OCI-LY7 (cell line): ENCODE measurements at regions not wholly inside any gene's neighbourhood (a gene's known extent, or its start where the extent isn't known, plus 50 kb on each side); places are given as distances from the start of the nearest gene placed in this dataset.

Experiments used
- BruUV-seq: library from RNA; stranded (reverse); fragments of 400-500 nt; replicated peaks from 2 replicates; lab custom pipeline; 2021; lab: Mats Ljungman, UMichigan
- CTCF ChIA-PET: fragments of 300-600 bp; sonication (Branson Sonifier 250); formaldehyde crosslinking; loops from one replicate; lab custom pipeline; 2022; ENCODE audit warnings: antibody characterized with exemption; ENCODE audit not compliant: unreplicated experiment; lab: Charles Lee
- POLR2A ChIA-PET: fragments of 300-600 bp; sonication (Branson Sonifier 250); formaldehyde crosslinking; loops from one replicate; lab custom pipeline; 2022; ENCODE audit warnings: antibody characterized with exemption; lab: Charles Lee
- DNase-seq: peaks from one replicate; pipeline ENCODE4 v3.0.0-alpha.2; 2015; ENCODE audit warnings: low spot score
- H2AFZ ChIP-seq: fragments of 200-600 bp; sonication (generic), shearing (Covaris generic); 2 replicates; pipeline ENCODE4 v1.6.1; 2014; ENCODE audit warnings: mild to moderate bottlenecking, antibody characterized with exemption, low read length, moderate library complexity
- H3K27ac ChIP-seq: fragments of 200-600 bp; sonication (generic); 2 replicates; pipeline ENCODE4 v1.5.1; 2014; ENCODE audit warnings: mixed run types, low read depth, mild to moderate bottlenecking, moderate library complexity, low read length, inconsistent platforms; ENCODE audit not compliant: poor library complexity, severe bottlenecking
- H3K36me3 ChIP-seq: fragments of 200-600 bp; sonication (generic); 2 replicates; pipeline ENCODE4 v1.6.1; 2014; ENCODE audit warnings: mild to moderate bottlenecking, antibody characterized with exemption, low read length, moderate library complexity, mixed read lengths; ENCODE audit not compliant: insufficient read depth
- H3K4me1 ChIP-seq: fragments of 200-600 bp; sonication (generic); 2 replicates; pipeline ENCODE4 v1.5.1; 2014; ENCODE audit warnings: mild to moderate bottlenecking, low read length; ENCODE audit not compliant: insufficient read depth, poor library complexity, severe bottlenecking
- H3K4me2 ChIP-seq: fragments of 200-600 bp; sonication (generic); 2 replicates; pipeline ENCODE4 v1.6.1; 2014; ENCODE audit warnings: mild to moderate bottlenecking, low read length
- H3K4me3 ChIP-seq: fragments of 200-600 bp; sonication (generic); 2 replicates; pipeline ENCODE4 v1.5.1; 2014; ENCODE audit warnings: mild to moderate bottlenecking, low read depth, low read length; ENCODE audit not compliant: poor library complexity, severe bottlenecking
- H3K79me2 ChIP-seq: fragments of 200-600 bp; sonication (generic); 2 replicates; pipeline ENCODE4 v1.6.1; 2016; ENCODE audit warnings: low read depth, mild to moderate bottlenecking, low read length, moderate library complexity, mixed read lengths; ENCODE audit not compliant: insufficient read depth
- H3K9me2 ChIP-seq: fragments of 200-600 bp; sonication (generic); 2 replicates; pipeline ENCODE4 v1.6.1; 2016; ENCODE audit warnings: mild to moderate bottlenecking, low read length, mixed read lengths; ENCODE audit not compliant: insufficient read depth
- H3K9me3 ChIP-seq: fragments of 200-600 bp; sonication (generic); 2 replicates; pipeline ENCODE4 v1.6.1; 2014; ENCODE audit warnings: mild to moderate bottlenecking, mixed run types, low read length, mixed read lengths
- H4K20me1 ChIP-seq: fragments of 200-600 bp; sonication (generic); 2 replicates; pipeline ENCODE4 v1.6.1; 2014; ENCODE audit warnings: mild to moderate bottlenecking, antibody characterized with exemption, low read length, moderate library complexity, mixed read lengths; ENCODE audit not compliant: insufficient read depth
- EZH2phosphoT487 ChIP-seq: fragments of 200-600 bp; sonication (generic); IDR thresholded peaks from 2 replicates; pipeline ENCODE4 v1.6.1; 2018; ENCODE audit warnings: low read depth, borderline replicate concordance, mild to moderate bottlenecking, mixed run types, antibody characterized with exemption, low read length, moderate library complexity, mixed read lengths
- intact Hi-C: fragments of 100-400 bp; cut with micrococcal nuclease; formaldehyde crosslinking; loops from one replicate; pipeline ENCODE4 v1.10.0; 2022; ENCODE audit not compliant: unreplicated experiment
- TF ChIP-seq, protein P1 (sequence below): fragments of 200-600 bp; sonication (generic); conservative IDR thresholded peaks from 2 replicates; pipeline ENCODE4 v1.5.1; 2014; ENCODE audit warnings: mild to moderate bottlenecking, antibody characterized with exemption, low read length, moderate library complexity, mixed read lengths

DNA sequence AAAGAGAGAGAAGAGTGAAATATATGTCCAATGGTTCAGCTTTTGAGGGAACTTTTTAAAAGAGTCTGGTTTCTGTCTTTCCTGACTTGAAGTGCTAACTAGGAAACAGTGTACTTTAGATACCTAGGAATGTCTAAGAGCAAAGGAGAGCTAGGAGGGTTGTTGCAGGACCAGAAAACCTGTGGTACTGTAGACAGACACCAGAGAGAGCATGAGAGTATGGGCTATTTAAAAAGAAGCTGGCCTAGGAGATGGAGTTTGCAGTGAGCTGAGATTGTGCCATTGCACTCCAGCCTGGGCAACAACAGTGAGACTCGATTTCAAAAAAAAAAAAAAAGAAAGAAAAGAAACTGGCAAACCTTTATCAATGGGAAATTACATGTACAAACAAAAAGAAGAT is 223.9 kb downstream of the FAT4 start:
- Histone ChIP-seq H3K79me2 (no peaks in the 10 kb centered on the region), H3K4me3 (no peak overlapping the region), H3K27ac (no peak overlapping the region), H3K9me3 (no peaks in the 10 kb centered on the region), H3K4me1 (no peaks in the 10 kb centered on the region), H3K36me3 (no peaks in the 10 kb centered on the region), H3K9me2 (no peaks in the 10 kb centered on the region; the same call in 1 of the 2 replicates), H2AFZ (no peak overlapping the region), H4K20me1 (no peaks in the 10 kb centered on the region), H3K4me2 (no peak overlapping the region)
- no TSS peak for BruUV-seq
- ChIA-PET POLR2A (no interaction called here), CTCF (no interaction called here)
- DNase-seq = no peak
- intact Hi-C loops = no loop called here
- TF ChIP-seq EZH2phosphoT487 = no peak
- TF ChIP-seq, protein P1, sequence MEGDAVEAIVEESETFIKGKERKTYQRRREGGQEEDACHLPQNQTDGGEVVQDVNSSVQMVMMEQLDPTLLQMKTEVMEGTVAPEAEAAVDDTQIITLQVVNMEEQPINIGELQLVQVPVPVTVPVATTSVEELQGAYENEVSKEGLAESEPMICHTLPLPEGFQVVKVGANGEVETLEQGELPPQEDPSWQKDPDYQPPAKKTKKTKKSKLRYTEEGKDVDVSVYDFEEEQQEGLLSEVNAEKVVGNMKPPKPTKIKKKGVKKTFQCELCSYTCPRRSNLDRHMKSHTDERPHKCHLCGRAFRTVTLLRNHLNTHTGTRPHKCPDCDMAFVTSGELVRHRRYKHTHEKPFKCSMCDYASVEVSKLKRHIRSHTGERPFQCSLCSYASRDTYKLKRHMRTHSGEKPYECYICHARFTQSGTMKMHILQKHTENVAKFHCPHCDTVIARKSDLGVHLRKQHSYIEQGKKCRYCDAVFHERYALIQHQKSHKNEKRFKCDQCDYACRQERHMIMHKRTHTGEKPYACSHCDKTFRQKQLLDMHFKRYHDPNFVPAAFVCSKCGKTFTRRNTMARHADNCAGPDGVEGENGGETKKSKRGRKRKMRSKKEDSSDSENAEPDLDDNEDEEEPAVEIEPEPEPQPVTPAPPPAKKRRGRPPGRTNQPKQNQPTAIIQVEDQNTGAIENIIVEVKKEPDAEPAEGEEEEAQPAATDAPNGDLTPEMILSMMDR = no peak

DNA sequence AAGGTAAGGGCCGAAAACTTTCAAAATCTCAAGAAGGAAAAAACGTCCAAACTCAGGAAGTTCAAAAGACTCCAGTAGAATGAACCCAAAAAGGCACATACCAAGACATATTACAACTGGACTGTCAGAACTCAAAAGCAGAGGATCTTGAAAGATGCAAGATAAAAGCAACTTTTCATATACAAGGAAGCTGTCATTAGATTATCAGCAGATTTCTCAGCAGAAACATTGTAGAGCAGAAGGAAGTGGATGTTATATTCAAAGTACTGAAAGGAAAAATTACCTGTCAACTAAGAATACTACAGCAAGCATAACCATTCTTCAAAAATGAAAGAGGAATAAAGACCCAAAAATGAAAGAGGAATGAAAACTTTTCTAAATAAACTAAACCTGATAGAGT is 224.9 kb downstream of the FAT4 start:
- BruUV-seq = no TSS peak
- no peak for DNase-seq
- no peaks in the 10 kb centered on the region for H3K36me3 ChIP-seq
- no peaks in the 10 kb centered on the region for H3K9me3 ChIP-seq
- intact Hi-C loops = no loop called here
- POLR2A ChIA-PET = no interaction called here
- H2AFZ ChIP-seq = no peak overlapping the region
- CTCF ChIA-PET = no interaction called here
- no peak overlapping the region for H3K4me3 ChIP-seq
- H3K9me2 ChIP-seq = no peaks in the 10 kb centered on the region
- no peaks in the 10 kb centered on the region for H4K20me1 ChIP-seq
- TF ChIP-seq EZH2phosphoT487 = no peak
- TF ChIP-seq, protein P1 = no peak
- no peaks in the 10 kb centered on the region for H3K79me2 ChIP-seq
- no peaks in the 10 kb centered on the region for H3K4me1 ChIP-seq
- no peak overlapping the region for H3K27ac ChIP-seq
- H3K4me2 ChIP-seq = no peak overlapping the region

DNA sequence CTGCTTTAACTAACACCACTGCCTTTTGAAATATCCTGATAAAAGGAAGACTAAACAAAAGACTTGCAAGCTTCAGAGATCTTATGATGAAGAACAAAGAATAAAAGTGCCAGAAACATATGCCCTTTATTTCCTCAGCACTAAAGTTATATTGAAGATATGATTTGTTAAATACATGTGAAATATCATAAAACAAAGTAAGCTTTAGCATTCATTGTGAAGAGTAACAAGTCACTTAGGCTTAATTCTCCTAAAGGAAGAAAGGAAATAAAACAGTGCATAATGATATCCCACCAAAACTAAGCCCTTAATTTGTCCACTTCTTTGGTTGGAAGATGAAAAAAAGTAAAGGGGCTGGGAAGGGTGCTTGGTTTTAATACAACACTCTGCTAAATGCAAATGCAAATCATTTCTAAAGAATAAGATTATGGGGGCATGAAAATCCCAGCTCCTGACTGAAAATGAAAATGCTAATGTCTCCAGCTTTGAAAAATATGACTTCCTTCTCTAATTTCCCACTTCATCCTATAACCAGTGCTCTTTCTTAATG is 227.2 kb downstream of the FAT4 start:
- POLR2A ChIA-PET = no interaction called here

More for the DNA sequence above, 227.2 kb downstream of the FAT4 start:
- Histone ChIP-seq H3K9me3 (no peaks in the 10 kb centered on the region), H3K9me2 (no peaks in the 10 kb centered on the region), H4K20me1 (no peaks in the 10 kb centered on the region), H3K4me1 (no peaks in the 10 kb centered on the region), H3K4me2 (no peak overlapping the region), H3K79me2 (no peaks in the 10 kb centered on the region), H2AFZ (no peak overlapping the region), H3K4me3 (no peak overlapping the region), H3K36me3 (no peaks in the 10 kb centered on the region), H3K27ac (no peak overlapping the region)
- no peak for DNase-seq
- intact Hi-C loops = no loop called here
- BruUV-seq = no TSS peak
- TF ChIP-seq EZH2phosphoT487 = no peak
- TF ChIP-seq, protein P1 = no peak
- CTCF ChIA-PET = no interaction called here
